Ovary (tissue), 7 donors: ENCODE measurements at regions not wholly inside any gene's neighbourhood (a gene's known extent, or its start where the extent isn't known, plus 50 kb on each side); places are given as distances from the start of the nearest gene placed in this dataset.

Experiments
- DNase-seq, 5 donors: peaks; one replicate each; pipeline ENCODE4 v3.0.0-alpha.2; 2019 to 2020
- H3K27ac ChIP-seq, 2 donors: fragments of 200-600 bp; one replicate each; pipeline versions ENCODE4 v1.5.1 to v1.8.0; 2019 to 2022
- H3K27me3 ChIP-seq: fragments of 200-600 bp; one replicate; pipeline ENCODE4 v1.8.0; 2022
- H3K36me3 ChIP-seq: fragments of 200-600 bp; sonication (generic); one replicate; pipeline ENCODE4 v1.5.1; 2019
- H3K4me1 ChIP-seq: one replicate; pipeline ENCODE4 v1.8.1; 2013; ENCODE audit warnings: mild to moderate bottlenecking, moderate library complexity; ENCODE audit not compliant: insufficient read depth
- H3K4me3 ChIP-seq: fragments of 200-600 bp; sonication (generic); one replicate; pipeline ENCODE4 v1.5.1; 2017
- H3K9me3 ChIP-seq, 2 donors: fragments of 200-600 bp in 1 of 2; sonication (generic) in 1 of 2; one replicate each; pipeline versions ENCODE4 v1.5.1 to v1.8.1; 2013 to 2019; ENCODE audit warnings: mild to moderate bottlenecking in 1 of 2, moderate library complexity in 1 of 2
- EP300 ChIP-seq: sonication (generic); formaldehyde crosslinking; IDR thresholded peaks from one replicate; pipeline ENCODE4 v1.6.1; 2017; ENCODE audit warnings: antibody characterized with exemption
- POLR2A ChIP-seq: fragments of 450-650 bp; IDR thresholded peaks from one replicate; pipeline ENCODE4 v1.6.1; 2017; ENCODE audit warnings: antibody characterized with exemption, mild to moderate bottlenecking, moderate library complexity
- WGBS, 3 donors: extraction: QIAGEN DNeasy Blood & Tissue Kit in 1 of 3; methylation state at CpG; one replicate each; pipeline versions ENCODE4 v1.1.5 to v1.1.7; 2013 to 2017; 5-methylcytosine and 5-hydroxymethylcytosine counted together
- intact Hi-C, 4 donors: fragments of 100-400 bp; cut with DNase I; formaldehyde crosslinking; loops; one replicate each; pipeline versions ENCODE4 v1.11.0 to v1.15.1; 2022 to 2023
- TF ChIP-seq, protein P1 (sequence below), 3 donors: fragments of 450-650 bp in 2 of 3; fragments of 200-600 bp in 1 of 3; IDR thresholded peaks; one replicate each; pipeline versions ENCODE4 v1.5.1 to v1.8.0; 2016 to 2022; ENCODE audit warnings: antibody characterized with exemption in 3 of 3, mild to moderate bottlenecking in 1 of 3
- donor health status: DM: no; HTN: no; CAD: no; lungs with moderate emphysema.
- donor health status: DM: no; HTN: no; CAD: no.
- donor health status: Bipolar disorder and iron deficiency.
- donor health status: DM: no; HTN: no; CAD: no.
- donor health status: DM: yes; HTN: yes; CAD: no.

DNA sequence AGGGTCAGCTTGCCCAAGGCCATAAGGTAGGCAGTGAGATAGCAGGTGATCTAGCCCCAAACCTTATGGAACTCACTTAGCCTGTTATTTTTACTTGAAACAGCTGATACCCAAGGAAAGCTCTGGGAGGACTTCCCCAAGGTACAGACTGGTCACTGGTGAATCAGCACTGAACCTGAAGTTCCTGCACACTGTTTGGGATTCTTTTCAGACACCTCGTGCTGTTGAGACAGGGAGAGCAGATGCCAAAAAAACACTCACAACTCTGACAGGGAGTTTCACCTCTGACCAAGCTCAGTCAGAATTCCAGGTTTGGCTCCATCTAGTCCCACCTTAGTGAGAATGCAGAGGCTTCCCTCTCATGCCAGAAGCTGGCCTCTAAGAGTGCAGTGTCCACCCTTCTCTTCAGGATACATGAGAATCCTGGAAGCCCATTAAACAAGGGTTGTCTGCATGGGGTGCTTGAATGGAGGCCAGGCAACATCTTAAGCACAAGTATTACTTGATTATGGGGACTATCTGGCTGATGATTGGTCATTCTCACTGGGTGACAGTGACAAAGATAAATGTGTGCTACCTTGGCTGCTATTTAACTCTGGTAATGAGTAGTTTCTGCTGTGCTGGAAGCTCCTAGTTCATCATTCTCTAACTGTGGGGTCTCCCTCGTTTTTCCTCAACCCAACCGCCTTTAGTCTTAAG, 122.8 kb upstream of the SLIT3 start:
- Histone ChIP-seq H3K4me3 (no peak overlapping the region), H3K9me3 (no peaks in the 10 kb centered on the region), H3K27me3 (no peaks in the 10 kb centered on the region), H3K27ac (no peak overlapping the region), H3K36me3 (no peaks in the 10 kb centered on the region), H3K4me1 (no peaks in the 10 kb centered on the region)
- WGBS, 3 donors = 65 to 79% (median 70%) methylated on average over 3 of the region's 3 CpGs
- intact Hi-C loops = no loop called here
- no peak for DNase-seq
- TF ChIP-seq EP300 = no peak
- TF ChIP-seq POLR2A = no peak
- TF ChIP-seq, protein P1, sequence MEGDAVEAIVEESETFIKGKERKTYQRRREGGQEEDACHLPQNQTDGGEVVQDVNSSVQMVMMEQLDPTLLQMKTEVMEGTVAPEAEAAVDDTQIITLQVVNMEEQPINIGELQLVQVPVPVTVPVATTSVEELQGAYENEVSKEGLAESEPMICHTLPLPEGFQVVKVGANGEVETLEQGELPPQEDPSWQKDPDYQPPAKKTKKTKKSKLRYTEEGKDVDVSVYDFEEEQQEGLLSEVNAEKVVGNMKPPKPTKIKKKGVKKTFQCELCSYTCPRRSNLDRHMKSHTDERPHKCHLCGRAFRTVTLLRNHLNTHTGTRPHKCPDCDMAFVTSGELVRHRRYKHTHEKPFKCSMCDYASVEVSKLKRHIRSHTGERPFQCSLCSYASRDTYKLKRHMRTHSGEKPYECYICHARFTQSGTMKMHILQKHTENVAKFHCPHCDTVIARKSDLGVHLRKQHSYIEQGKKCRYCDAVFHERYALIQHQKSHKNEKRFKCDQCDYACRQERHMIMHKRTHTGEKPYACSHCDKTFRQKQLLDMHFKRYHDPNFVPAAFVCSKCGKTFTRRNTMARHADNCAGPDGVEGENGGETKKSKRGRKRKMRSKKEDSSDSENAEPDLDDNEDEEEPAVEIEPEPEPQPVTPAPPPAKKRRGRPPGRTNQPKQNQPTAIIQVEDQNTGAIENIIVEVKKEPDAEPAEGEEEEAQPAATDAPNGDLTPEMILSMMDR (IDR thresholded peaks at IDR 0.05) = no peak

DNA sequence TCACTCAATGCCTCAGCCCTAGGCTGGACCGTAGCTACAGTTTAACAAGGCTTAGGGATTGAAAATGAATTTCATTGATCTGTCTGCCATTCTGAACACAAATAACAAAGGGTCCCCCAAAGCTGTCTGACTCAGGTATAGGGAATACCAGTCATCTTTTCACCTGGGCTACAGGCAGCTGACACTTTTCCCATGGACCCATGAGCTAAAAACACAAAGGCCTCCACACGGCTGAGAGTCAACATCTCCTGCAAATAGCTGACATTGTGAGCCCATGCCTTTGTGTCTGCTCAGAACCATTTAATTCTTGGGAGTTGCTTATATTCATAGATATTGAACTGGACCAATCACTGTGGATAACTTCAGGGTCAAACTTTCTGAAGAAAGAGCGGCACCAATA, 121.1 kb upstream of the SLIT3 start:
- WGBS, 3 donors = 75 to 83% (median 80%) methylated on average over 3 of the region's 3 CpGs
- TF ChIP-seq, protein P1 (IDR thresholded peaks at IDR 0.05) = no peak
- TF ChIP-seq POLR2A (no peak), EP300 (no peak)
- intact Hi-C loops = no loop called here
- Histone ChIP-seq H3K4me1 (no peaks in the 10 kb centered on the region), H3K36me3 (no peaks in the 10 kb centered on the region), H3K4me3 (no peak overlapping the region), H3K27me3 (no peaks in the 10 kb centered on the region), H3K27ac (no peak overlapping the region), H3K9me3 (no peaks in the 10 kb centered on the region)
- DNase-seq = no peak

DNA sequence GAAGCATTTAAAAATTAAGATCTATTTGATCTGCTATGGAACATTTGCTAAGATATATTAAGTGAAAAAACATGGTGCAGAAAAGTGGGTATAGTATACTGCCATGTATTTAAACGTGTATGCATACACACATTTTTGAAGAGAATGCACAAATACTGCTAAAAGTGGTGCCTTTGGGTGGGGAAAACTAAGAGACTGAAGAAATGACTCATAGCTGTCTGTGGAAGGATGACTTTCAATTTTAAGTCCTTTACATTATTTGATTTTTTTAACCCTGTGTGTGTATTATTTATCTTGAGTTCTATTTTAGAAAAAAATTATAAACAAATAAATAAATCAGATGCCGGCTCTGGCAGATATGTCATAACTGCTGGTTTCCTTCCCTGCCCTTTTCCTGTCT, 120.7 kb upstream of the SLIT3 start:
- 55 to 69% (median 58%) methylated on average over 2 of the region's 2 CpGs for WGBS, 3 donors
- intact Hi-C loops = no loop called here

DNA sequence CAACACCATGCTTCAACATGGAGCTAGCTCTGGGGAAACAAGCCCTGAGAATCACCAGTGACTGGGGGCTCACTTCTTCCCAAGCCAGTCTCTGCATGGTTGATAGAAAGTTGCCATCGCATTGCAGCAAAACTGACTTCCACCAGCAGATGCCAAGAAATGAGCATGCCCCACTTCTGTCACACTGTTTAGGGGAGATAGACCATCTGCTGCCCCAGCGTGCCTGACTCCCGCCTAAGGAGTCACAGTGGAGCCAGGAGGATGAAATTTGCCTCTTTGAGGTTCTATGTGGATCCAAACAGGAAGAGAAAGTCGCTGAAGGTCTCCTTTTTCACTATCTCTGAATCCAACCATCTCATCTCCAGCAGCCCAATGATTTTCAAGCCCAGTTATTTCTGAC, 116.7 kb upstream of the SLIT3 start:
- no peaks in the 10 kb centered on the region for H3K27me3 ChIP-seq
- no peaks in the 10 kb centered on the region for H3K9me3 ChIP-seq
- H3K27ac ChIP-seq = no peak overlapping the region
- no peak overlapping the region for H3K4me3 ChIP-seq
- 56 to 72% (median 71%) methylated on average over 4 of the region's 4 CpGs for WGBS, 3 donors
- DNase-seq = no peak
- no peak for TF ChIP-seq POLR2A
- TF ChIP-seq, protein P1 (IDR thresholded peaks at IDR 0.05) = no peak
- TF ChIP-seq EP300 = no peak
- no peaks in the 10 kb centered on the region for H3K4me1 ChIP-seq
- intact Hi-C loops = no loop called here
- H3K36me3 ChIP-seq = no peaks in the 10 kb centered on the region

More for the DNA sequence above, 120.7 kb upstream of the SLIT3 start:
- no peaks in the 10 kb centered on the region for H3K27me3 ChIP-seq
- H3K4me1 ChIP-seq = no peaks in the 10 kb centered on the region
- TF ChIP-seq POLR2A = no peak
- TF ChIP-seq, protein P1 (IDR thresholded peaks at IDR 0.05) = no peak
- TF ChIP-seq EP300 = no peak
- no peaks in the 10 kb centered on the region for H3K36me3 ChIP-seq
- DNase-seq = no peak
- no peak overlapping the region for H3K27ac ChIP-seq
- H3K9me3 ChIP-seq = no peaks in the 10 kb centered on the region
- H3K4me3 ChIP-seq = no peak overlapping the region
